ENCODE measurements at regions not wholly inside any gene's neighbourhood (a gene's known extent, or its start where the extent isn't known, plus 50 kb on each side); places are given as distances from the start of the nearest gene placed in this dataset.

- TF ChIP-seq POLR2A (IDR thresholded peaks at IDR 0.05) = no peak
- TF ChIP-seq CTCF (IDR thresholded peaks at IDR 0.05) = no peak
- TF ChIP-seq POLR2AphosphoS5 (IDR thresholded peaks at IDR 0.05; ENCODE audit: insufficient read depth in 1 of 2, low read depth in 1 of 2) = no peak
Measured at GRCh38 chr1:96980448-96980847, 258.9 kb downstream of the PTBP2 start.
